Amygdala (tissue), 56 donors: ENCODE measurements at regions not wholly inside any gene's neighbourhood (a gene's known extent, or its start where the extent isn't known, plus 50 kb on each side); places are given as distances from the start of the nearest gene placed in this dataset.

Source experiments
- DNase-seq, 56 donors: peaks; one replicate each; lab custom pipeline; 2025; lab: John Stamatoyannopoulos, UW

DNA sequence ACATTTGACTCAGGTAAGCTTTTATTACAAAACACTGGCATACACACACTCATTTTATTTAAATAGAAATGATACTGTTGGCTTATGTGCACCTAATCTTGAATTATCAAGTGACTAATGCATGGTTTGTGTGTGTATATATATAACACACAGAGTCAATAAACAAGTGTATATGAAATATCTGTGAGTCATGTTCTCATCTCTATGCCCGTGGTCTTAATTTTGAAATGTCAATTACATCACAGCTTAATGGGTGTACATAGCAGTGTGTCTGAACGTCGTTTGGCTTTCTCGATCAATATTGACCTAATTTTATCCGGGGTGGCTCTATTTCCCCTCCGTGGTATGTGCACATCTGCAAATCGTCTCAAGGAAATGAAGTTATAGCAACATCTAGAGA is 104.0 kb upstream of the ZFP64 start:
- no peak for DNase-seq

DNA sequence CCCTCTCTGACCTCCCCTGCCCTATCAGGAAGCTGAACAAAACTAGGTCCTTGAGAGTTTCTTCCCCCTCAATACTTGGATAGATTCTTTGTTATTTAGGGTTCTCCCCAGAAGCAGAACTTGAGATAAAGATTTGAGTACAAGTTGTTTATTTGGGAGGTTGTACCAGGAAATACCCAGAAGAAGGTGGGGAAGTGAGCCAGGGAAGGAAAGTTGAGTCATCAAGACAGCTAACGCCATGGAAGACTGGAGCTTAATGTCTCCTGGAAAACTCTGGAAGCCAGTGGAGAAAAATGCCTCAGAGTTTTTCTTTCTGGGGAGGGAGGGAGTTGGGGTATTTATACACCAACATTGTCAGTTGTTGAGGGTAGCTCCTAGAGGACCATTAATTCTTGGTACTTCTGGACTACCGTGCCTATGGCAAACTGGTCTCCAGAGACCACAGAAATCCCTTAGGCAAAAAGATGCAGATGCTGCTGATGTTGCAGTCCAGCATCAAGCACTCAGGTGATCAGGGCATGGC is 102.6 kb upstream of the ZFP64 start:
- DNase-seq, result no peak

DNA sequence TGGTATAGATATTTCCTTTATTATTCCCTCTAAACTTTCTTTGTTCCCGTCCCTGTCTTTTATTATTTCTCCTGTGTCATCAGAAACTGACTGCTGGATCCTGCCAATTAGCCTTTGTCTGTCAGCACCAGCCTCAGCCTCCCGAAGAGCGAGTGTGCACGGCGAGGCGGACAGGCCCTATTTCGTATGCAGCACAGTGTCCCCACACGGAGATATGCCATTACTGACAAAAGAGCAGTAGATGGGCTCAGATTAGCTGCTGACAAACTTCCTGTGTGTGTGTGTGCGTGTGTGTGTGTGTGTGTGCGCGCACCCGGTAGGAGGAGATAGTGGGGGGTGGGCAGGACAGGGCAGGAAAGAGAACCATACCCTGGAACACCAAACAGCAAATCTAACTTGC is 99.5 kb upstream of the ZFP64 start:
- DNase-seq, result no peak

DNA sequence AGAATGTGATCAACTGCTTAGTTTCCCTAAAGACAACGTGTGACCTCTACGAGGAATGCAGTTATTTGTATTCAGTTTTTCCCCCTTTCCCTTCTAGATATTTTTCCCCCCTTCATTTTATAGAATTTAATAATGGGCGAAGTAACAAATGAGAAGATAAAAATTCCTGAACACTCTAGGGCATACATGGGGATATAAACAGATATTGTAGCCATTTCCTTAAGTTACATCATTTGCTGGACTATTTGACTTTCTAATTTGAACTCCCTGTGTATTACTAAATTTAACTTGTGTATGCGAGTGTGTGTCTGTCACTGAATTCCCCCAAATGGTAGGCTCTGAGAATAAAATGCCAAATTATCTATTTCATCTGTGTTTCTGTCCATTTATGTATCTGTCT is 99.0 kb upstream of the ZFP64 start:
- DNase-seq, result no peak

DNA sequence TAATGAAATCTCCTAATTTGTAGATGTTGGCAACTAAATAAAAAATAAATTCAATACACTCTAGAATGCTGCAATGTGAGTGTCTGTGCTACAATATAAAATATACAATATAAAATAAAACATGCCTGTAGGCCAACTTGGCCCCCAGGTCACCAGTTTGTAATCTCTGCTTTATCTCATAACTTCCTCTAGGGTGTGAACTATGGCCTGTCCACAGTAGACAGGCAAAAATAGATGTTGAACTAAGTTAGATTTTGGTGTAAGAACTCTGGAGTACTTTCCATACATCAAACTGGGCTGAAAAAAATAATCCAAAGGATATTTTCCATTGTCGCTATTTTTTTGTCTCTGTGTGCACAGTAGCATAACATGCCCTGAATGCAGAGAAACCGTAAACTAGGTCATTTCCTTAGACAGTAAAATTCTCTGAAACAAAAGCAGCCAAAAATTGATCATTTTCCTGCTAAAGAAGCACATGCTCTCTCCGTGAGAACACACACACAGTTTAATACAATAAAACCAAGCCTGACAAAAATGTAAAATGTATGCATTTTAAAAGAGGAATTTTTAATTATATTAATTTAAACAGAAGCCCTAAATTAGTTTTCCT is 98.5 kb upstream of the ZFP64 start:
- no peak for DNase-seq

DNA sequence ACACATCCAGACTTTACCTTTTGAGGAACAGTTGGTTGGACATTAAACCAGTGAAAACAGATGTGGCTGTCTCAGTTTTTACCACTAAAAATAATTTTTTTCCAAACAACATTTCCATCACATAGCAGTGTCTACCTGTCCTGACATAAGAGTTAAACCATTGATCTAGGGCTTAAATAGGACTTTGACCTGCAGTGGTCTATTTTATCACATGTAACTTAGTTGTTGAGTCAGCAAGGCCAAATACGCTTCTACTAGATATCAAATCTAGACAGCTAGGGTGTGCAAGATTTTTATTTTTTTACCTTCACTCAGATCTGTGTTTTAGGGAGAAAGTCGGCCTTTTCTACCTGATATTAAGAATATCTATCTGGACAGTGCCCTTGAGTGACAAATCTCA is 88.8 kb upstream of the ZFP64 start:
- DNase-seq, result no peak

DNA sequence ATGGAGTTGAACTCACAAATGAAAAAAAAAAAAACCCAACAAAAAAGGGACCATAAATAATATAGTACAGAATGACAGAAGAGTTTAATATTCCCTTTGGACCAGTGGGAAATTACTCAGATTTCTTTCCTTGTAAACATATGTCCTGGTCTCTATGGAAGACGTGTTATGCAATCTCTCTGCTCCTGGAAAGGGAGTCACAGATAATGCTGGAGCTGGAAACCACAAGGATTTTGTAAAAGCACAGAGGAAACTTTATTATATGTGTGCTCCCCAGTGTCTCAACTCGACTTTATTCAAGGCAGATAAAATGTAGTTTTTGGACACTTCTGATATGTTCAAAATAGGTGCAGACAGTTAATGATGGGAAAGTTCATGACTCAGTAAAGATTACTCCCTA is 88.1 kb upstream of the ZFP64 start:
- no peak for DNase-seq

DNA sequence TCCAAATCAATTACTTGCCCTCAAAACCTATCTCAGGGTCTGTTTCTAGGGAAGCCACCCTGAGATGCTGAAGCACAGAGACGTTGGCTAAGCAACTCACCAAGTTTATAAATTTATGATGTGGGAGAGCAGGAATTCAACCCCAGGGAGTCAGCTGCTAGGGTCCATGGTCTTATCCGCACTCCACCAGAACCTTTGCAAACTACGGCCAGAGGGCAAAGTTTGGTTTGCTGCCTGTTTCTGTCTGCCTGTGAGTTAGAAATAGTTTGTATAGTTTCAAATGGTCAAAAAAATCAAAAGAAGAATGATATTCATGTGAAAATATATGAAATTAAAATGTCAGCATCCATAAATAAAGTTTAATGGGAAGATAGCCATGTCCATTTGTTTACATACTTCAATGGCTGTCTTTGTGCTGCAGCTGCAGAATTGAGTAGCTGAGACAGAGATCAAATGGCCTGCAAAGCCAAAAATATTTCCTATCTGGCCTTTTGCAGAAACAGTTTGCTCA is 83.7 kb upstream of the ZFP64 start:
- no peak for DNase-seq

DNA sequence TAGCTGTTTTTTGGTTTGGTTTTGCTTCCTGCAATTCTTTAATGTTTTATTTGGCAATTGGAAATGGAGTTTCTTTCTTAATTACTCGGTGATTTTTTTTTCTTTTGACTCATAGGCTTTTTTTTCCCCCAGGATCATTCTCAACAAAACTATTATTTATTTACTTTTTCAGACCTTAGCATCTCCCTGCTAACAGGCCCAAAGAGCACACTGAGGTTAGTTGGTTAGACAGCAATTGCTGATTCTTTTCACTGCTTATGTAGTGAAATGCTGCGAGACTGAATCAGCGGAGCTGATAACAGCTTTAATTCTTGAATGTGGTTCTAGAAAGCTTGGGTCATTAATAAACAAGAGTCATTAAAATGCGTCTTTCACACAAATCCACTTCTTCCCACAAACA is 79.1 kb upstream of the ZFP64 start:
- no peak for DNase-seq

DNA sequence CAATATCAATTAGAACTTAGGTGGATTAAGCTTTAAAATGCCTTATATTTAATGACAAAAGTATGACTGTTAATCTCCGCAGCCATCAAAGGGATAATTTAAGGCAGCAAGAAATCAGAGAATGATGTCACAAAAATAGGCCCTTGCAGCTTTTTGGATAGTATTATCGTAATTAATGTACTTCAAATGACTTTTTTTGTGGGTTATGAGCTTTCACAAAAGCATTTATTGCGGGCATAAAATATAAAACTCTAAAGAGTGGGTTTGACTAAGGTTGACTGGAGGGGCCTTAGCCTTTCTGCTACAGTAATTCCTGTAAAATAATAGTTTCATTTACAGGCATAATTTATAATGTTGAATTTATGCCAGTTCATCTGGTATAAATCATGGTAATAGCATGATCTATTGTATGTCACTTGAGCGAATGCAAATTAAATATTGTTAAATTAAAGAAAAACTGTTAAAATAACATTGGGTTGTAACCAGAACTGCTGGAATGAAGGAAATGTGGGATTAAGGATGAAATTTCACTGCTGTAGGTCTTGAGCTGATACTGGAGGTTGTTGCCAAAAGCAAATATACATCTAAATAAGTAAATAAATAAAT is 78.5 kb upstream of the ZFP64 start:
- no peak for DNase-seq

DNA sequence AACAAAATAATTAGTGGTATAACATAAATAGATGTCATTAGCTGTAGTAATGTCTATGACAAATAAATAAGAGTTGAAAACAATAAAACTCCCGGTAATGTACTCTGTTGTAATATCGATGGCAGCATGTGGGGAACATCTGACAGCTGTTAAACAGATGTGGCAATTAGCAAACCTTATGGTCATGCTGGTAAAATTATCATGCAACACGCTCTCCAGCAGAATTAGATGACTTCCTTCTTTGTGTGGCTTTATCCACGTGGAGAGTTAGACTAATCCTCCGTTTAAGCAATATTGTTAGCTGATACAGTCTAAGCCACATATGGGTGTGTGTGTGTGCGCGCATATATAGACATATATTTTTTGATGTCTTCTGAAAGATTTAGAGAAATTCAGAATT is 77.7 kb upstream of the ZFP64 start:
- DNase-seq, result no peak

DNA sequence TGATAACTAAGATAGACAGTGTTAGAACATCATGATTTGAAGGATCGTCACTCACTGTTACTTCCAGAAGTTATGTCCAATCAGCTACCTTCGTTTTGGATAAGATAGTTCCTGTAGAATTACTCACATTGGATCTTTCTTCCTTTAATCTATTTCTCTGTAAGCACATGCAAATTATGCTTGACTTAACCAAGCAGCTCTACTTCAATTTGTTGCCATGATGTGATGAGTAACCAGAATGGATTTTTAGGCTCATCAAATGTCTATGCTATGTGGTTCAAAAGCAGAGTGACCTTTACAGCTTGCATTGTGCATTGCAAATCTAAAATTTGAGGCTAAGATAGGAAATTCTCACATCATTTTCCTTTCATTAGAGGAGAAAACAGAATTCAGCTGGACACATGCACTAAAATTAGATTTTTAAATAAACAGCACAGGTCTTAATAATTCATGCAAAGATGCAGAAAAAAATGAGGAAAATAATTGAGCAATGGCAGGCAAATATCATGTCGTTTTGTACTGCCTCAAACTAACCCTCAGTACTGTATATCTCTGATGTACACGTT is 76.7 kb upstream of the ZFP64 start:
- DNase-seq, result no peak

DNA sequence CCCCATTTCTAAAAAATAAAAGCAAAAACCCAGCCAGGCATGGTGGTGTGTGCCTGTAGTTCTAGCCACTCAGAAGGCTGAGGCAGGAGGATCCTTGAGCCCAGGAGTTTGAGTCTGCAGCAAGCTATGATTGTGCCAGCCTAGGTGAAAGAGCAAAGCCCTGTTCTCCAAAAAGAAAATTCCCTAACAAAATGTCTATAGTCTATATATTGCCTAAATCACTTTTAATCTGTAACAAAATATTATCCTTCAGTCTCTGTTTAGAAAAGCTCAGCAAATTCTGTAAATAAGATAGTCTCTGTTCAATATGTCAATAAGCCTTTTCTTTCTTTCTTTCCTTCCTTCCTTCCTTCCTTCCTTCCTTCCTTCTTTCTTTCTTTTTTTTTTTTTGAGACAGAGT is 75.8 kb upstream of the ZFP64 start:
- DNase-seq, result no peak

DNA sequence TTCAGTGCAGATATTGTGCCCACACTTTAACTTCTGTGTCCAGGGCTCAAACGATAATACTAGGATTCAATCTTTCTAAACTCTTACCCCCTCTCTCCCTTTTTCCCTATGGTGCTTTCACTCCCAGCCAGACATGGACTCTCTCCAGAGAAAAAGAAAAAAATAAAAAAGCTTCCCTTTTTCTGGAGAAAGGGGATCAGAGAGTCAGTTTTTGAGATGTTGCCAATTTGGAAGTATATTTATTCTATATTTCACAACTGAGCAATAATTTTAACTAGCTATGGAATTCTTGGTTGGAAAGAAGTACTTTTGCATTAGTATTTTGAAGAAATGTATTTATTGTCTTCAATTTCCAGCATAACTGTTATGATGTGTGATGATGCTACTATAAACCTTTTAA is 72.2 kb upstream of the ZFP64 start:
- DNase-seq, result no peak

DNA sequence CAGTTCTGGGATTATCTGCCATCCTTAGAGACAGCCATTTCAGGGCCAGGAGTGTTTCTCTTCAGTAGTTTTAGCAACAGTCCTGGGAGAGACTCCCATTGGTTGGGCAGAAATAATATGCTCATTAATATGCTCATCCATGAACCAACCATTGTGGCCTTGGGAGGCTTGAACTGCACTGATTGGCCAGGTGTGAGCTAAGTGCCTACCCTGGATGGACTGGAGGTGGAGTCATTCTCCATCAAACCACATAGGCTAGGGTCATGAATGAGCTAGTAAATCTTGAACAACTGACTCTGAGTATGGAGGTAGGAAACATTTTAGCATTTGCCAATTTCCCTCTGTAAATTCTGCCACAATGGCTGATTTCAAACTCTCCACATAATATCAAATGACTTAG is 70.2 kb upstream of the ZFP64 start:
- DNase-seq, result no peak

DNA sequence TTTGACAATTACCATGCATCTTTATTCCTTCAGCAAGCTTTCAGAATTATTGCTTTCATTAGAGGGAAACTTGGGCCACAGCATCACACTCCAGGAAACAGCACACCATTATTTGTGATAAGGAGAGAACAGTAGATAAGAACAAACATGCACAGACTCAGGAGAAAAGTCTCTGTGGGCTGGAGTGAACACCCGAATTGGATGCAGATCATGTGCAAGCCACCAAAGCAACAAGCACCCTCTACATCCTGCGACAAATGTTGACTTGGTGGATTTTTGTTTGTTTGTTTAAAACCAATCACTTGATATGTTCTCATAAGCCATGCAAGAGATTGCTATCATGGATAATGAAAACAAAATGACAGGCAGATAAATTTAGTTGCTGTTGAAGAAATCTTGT is 67.7 kb upstream of the ZFP64 start:
- no peak for DNase-seq

DNA sequence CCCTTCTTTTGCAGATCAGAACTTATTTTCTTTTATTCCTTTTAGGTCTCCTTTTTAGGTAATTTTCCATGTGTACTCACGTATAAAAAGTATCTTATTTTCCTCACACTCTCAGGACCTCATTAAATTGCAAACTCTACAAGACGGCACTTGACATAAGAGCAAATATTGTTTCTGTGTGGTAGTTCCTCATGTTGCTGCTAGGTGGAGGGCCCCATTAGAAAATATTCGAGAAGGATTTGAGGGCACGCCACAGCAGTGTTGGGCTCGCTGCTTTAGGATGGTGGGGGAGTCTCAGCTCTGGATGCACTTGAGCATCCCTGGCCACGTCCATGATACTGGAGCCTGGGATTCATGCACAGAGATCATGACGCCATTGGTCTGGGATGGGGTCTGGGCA is 64.9 kb upstream of the ZFP64 start:
- DNase-seq, result no peak

DNA sequence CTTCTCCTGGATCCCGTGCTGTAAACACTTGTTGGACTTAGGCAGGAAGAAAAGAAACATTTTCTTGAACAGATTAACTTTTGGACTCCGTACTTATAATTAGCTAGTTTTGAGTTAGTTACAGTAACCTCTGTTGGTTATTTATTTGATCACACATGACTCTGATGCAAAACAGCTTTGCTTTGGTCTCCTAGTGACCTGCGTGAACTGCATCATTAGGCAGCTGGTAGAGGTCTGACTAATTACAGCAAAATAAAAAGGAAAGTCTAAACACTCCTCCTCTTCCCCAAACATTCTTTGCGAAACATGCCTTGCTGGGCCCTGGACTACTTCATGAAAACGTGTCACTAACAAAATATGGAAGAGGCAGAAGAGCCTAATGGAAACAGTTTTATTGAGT is 61.1 kb upstream of the ZFP64 start:
- no peak for DNase-seq

DNA sequence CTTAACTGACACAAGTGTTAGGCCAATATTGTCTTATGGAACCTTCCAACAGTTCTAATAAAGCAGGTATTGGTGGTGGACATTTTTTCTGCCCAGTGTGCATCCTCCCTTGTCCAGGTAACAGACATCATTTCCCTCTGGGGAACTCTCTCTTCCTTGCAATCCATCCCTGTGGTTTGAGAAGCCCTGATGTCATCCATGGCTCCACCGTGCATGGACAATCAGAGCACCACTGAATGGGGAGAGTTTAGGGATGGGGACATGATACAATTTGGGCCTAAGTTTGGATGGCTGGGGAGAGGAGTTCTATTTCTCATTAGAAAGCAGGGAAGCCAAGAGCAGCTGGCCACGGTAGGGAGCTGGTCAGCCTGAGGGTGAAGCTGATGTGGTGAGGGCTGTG is 60.2 kb upstream of the ZFP64 start:
- no peak for DNase-seq

DNA sequence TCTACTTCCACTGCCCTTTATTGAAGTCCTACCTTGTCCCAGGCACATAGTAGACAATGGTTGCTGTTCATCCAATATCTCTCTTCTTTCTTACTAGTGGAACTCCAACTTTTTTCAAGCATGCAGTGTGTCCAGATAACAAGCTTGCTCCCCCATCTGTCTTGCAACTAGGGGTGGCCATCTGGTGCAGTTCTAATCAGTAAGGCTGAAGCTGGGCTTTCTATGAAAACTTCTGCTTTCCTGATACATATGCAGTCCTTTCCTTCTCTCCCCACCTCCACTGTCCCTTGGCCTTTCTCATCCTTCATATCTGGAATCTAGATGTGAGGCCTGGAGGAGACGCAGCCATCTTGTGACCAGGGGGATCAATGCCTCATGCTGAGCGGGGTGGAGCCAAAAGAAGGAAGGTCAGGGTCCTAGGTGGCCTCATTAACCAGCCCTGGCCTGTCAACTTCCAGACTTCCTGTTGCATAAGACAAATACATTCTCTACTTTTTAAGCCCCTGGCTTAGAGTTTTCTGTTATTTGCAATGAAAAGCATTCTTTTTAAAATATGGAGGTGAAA is 59.6 kb upstream of the ZFP64 start:
- DNase-seq, result no peak

DNA sequence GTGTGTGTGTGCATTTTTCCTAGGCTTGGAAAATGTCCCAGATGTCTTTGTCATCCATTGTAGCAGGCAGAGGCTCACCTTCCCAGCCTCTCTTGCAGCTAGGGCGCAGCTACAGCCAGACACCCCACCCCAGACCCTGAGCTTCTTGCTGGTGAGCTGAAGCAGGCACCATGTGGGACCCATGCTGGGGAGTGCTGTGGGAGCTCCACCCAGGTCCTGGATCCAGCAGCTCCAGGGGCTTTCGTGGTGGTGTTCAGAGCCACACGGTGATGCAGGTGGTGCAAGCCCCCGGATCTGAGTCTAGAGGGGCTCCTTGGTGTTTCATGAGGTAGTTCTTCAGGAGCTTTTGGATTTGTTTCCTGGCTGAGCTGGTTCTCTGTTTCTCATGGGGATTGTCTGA is 56.0 kb upstream of the ZFP64 start:
- no peak for DNase-seq

DNA sequence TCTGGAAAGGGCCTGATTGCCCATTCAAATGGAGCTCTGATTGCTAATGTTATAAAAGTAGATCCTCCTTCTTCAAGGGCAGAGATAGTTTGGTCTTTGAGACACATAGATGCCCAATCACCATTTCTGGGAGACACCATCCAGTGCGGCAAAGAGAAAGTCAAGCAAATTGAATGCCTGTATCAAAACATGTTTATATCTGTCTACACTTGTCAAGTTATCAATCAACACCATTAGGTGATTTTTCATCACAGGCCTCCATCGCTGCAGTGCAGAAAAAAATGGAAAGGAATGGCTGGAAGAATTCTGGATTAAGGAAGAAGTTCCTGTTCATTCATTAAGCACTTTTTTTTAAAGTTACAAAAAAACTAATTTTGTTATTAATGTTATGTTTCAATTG is 54.8 kb upstream of the ZFP64 start:
- no peak for DNase-seq
